Kidney epithelial cell (primary cell): ENCODE measurements at regions not wholly inside any gene's neighbourhood (a gene's known extent, or its start where the extent isn't known, plus 50 kb on each side); places are given as distances from the start of the nearest gene placed in this dataset.

Experiments used
- DNase-seq: peaks from one replicate; pipeline ENCODE4 v3.0.0-alpha.2; 2010; ENCODE audit warnings: low read depth
- H3K27me3 ChIP-seq: 2 replicates; pipeline ENCODE4 v1.6.0; 2011; ENCODE audit warnings: low read length; ENCODE audit not compliant: control insufficient read depth, insufficient read depth
- H3K36me3 ChIP-seq: 2 replicates; pipeline ENCODE4 v1.5.1; 2011; ENCODE audit warnings: low read length; ENCODE audit not compliant: control insufficient read depth, insufficient read depth
- H3K4me3 ChIP-seq: 2 replicates; pipeline ENCODE4 v1.5.1; 2011; ENCODE audit warnings: low read depth, mild to moderate bottlenecking, control low read depth, low read length
- TF ChIP-seq, protein P1 (sequence below): IDR thresholded peaks from 2 replicates; pipeline ENCODE4 v1.5.1; 2011; ENCODE audit warnings: mild to moderate bottlenecking, moderate library complexity, low read length, control low read depth, inconsistent platforms; ENCODE audit not compliant: insufficient read depth, poor library complexity, severe bottlenecking

DNA sequence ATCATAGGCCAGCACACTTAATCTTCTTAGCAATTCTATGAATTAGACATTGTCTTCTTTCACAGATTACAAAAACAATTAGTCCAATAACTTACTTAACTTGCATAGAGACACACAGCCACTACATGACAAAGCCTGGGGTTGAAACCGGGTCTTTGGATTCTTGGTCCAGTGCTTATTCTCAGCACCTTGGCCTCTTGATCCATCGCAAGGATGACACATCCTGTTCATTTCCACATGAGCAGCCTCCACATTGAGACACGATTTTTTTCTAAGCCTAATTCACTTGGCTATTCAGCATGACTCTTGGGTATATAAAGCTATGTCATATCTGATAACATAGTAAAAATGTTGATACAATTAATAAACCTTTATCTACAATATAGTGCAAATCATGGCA, 221.0 kb upstream of the FOXD3 start:
- no peak for DNase-seq
- Histone ChIP-seq H3K4me3 (no peak overlapping the region), H3K36me3 (no peaks in the 10 kb centered on the region), H3K27me3 (no peaks in the 10 kb centered on the region)
- TF ChIP-seq, protein P1, sequence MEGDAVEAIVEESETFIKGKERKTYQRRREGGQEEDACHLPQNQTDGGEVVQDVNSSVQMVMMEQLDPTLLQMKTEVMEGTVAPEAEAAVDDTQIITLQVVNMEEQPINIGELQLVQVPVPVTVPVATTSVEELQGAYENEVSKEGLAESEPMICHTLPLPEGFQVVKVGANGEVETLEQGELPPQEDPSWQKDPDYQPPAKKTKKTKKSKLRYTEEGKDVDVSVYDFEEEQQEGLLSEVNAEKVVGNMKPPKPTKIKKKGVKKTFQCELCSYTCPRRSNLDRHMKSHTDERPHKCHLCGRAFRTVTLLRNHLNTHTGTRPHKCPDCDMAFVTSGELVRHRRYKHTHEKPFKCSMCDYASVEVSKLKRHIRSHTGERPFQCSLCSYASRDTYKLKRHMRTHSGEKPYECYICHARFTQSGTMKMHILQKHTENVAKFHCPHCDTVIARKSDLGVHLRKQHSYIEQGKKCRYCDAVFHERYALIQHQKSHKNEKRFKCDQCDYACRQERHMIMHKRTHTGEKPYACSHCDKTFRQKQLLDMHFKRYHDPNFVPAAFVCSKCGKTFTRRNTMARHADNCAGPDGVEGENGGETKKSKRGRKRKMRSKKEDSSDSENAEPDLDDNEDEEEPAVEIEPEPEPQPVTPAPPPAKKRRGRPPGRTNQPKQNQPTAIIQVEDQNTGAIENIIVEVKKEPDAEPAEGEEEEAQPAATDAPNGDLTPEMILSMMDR = no peak

DNA sequence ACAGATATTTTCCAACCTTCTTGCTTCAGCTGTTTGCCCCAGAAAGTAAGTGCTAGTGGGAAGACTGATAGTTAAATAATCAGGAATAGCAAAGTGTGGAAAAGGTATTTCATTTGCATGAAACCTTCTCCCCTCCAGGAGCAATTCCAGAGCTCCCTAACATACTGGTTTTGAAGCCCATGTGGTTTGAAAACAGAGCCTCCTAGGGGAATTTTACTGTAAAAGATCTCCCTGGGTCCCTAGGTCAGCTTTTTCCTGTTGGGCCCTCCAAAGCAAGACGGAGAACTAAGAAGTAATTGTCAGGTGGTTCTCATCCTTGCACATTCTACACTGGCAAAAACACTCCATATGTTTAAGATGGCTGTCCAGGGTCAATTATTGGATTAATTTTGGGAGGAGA, 218.7 kb upstream of the FOXD3 start:
- no peaks in the 10 kb centered on the region for H3K36me3 ChIP-seq
- no peaks in the 10 kb centered on the region for H3K27me3 ChIP-seq
- TF ChIP-seq, protein P1 = no peak
- DNase-seq = no peak
- H3K4me3 ChIP-seq = no peak overlapping the region

DNA sequence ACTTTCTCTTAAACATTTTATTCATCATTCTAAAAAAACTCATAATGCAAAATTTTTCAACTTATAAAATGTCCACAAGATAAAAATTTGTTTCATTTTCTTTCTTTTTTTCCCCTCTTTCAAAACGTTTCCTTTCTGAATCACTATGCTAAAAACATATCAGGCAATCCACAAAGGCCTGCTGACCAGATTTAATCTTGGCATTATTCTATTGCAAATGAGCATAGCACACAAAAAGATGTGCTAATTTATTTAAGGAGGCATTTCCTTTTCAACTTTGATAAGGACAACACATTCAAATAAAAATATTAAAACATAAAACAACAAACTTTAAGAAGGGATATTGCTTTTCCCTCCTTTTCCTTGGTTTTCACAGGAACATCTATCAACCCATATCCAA, 215.3 kb upstream of the FOXD3 start:
- TF ChIP-seq, protein P1 = no peak
- Histone ChIP-seq H3K27me3 (no peaks in the 10 kb centered on the region), H3K36me3 (no peaks in the 10 kb centered on the region), H3K4me3 (no peak overlapping the region)
- DNase-seq = no peak

DNA sequence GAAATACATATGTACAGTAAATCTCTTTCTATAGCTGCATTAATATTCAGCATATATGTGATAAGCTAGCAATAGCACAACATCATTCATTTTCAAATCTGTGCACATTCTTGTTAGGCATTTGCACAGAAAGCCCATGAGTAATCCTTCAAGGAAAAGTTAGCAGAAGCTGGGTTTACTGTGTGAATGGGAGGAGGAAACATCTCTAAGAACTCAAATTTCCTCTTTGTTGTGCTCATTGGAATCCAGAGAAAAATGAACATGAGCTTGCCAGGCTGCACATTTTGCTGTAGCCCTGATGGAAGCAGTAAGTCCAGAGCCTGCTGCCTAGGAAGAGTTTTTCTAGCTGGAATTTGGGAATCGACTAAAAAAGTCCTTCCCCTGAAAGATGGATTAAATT, 214.2 kb upstream of the FOXD3 start:
- TF ChIP-seq, protein P1 = no peak
- Histone ChIP-seq H3K36me3 (no peaks in the 10 kb centered on the region), H3K4me3 (no peak overlapping the region), H3K27me3 (no peaks in the 10 kb centered on the region)
- no peak for DNase-seq

DNA sequence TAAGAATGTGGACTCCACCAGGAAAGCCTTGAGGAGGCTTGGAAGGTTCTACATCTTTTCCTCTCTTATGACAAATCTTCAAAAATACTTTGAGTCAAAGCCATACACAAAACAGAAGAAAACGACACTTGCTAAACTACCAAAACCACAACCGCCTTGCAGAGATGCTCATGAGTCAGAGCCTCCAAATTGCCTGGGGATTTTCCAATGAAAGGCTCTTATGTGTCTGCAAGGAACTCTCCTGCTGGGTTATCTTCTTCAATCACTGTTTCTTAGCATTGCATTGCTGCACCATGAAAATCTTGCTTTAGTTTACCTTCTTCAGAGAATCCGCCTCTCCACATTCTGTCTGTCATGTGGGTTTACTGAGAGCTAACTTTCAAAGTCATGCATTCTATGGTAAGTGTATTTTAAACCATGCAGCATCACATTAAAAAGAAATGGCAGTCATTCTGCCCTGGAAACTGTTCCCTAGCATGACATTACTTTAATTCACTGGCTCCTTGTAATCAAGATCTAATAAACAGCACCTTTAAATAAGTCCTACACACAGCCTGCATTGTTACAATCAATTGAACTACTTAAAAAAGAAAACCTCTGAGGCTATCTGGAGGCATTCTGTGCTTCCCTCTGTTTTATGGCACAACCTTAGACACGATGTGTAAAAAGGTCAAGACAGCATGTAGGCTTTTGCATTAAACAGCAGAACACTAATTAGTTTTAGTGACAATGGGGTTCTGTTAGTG, 210.0 kb upstream of the FOXD3 start:
- Histone ChIP-seq H3K27me3 (no peaks in the 10 kb centered on the region), H3K36me3 (no peaks in the 10 kb centered on the region), H3K4me3 (no peak overlapping the region)
- TF ChIP-seq, protein P1 = no peak
- peak; percentile 74 for DNase-seq

DNA sequence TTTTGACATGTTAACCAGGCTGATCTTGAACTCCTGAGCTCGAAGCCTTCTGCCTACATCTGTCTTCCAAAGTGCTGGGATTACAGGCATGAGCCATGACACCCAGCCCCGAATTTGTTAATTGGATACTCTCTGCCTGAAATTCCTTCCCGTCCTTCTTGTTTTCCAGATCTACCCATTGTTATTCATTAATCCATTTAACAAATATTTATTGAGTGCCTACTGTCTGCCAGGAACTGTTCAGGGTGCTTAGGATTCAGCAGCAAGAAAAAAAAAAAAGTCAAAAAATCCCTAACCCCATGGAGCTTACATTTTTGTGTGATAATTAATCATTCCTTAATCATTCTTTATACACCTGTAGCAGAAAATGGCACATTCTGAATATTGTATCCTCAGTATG, 206.8 kb upstream of the FOXD3 start:
- TF ChIP-seq, protein P1 = no peak
- Histone ChIP-seq H3K36me3 (no peaks in the 10 kb centered on the region), H3K27me3 (no peaks in the 10 kb centered on the region), H3K4me3 (no peak overlapping the region)
- DNase-seq = no peak
